ENCODE measurements at regions not wholly inside any gene's neighbourhood (a gene's known extent, or its start where the extent isn't known, plus 50 kb on each side); places are given as distances from the start of the nearest gene placed in this dataset.

DNA sequence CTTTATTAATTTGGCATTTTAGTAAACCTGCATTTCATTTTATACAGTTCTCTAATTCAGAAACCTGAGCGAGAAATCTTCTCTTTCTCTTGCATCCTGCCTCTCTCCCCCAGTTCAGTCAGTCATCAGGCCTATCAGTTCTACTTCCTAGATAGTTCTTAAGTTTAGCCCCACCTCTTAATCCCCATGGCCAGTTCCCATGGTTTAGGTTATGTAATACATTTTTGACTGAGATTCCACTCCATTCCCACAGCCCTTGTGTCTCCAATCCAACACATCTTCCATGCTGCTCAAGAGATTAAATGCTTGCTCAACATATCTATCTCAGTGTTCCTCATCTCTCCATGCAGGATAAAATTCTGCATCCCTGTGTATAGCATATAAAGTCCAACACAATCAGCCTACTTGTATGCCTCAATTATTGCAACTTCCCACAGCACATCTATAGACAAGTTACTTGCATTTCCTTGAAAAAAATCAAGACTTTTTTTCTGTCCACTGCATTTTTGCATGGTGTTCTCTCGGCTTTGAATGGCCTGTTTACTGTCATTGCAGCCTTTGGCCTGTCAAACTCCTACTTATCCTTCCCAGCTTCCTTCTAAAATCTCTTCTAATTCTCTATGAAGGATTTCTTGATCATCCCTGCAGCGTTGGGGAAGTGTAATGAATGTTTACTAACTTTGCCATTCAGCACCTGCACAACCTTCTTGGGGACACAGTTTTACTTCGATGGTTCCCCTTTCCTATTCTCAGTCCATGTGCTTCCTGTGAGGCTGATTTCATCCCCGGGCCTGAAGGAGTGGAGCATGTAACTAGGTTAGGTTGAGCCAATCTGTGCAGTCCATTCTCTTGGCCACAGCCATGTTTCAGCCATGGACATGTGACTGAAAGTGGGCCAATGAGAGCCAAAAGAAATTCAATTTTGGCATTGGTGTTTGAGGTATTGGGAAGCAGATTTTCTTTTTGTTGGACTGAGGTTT is 80.8 kb downstream of the DACT1 start:
- H3K36me3 ChIP-seq = no peaks in the 10 kb centered on the region
- H3K27ac ChIP-seq = no peak overlapping the region
- H3K9me3 ChIP-seq = no peaks in the 10 kb centered on the region
- no peak for DNase-seq (ENCODE audit: low spot score in 2 of 2)
- no peaks in the 10 kb centered on the region for H3K27me3 ChIP-seq
- 76% methylated on average over 5 of the region's 5 CpGs for WGBS
- no peak overlapping the region for H3K4me3 ChIP-seq
- no peaks in the 10 kb centered on the region for H3K4me1 ChIP-seq
- no peak for TF ChIP-seq EP300 (IDR thresholded peaks at IDR 0.05)
- TF ChIP-seq POLR2A (IDR thresholded peaks at IDR 0.05) = no peak
- TF ChIP-seq POLR2AphosphoS5 (IDR thresholded peaks at IDR 0.05) = no peak
- TF ChIP-seq CTCF (IDR thresholded peaks at IDR 0.05) = no peak

GRCh38 chr14:58721723-58722122 is 84.0 kb downstream of the DACT1 start:
- TF ChIP-seq EP300 (IDR thresholded peaks at IDR 0.05) (no peak), POLR2A (IDR thresholded peaks at IDR 0.05) (no peak), CTCF (IDR thresholded peaks at IDR 0.05) (no peak), POLR2AphosphoS5 (IDR thresholded peaks at IDR 0.05) (no peak)
- no peak overlapping the region for H3K4me3 ChIP-seq
- 88% methylated on average over 3 of the region's 3 CpGs for WGBS
- no peaks in the 10 kb centered on the region for H3K9me3 ChIP-seq
- no peaks in the 10 kb centered on the region for H3K4me1 ChIP-seq
- no peaks in the 10 kb centered on the region for H3K27me3 ChIP-seq
- H3K36me3 ChIP-seq = no peaks in the 10 kb centered on the region
- no peak for DNase-seq (ENCODE audit: low spot score in 2 of 2)
- H3K27ac ChIP-seq = no peak overlapping the region

DNA sequence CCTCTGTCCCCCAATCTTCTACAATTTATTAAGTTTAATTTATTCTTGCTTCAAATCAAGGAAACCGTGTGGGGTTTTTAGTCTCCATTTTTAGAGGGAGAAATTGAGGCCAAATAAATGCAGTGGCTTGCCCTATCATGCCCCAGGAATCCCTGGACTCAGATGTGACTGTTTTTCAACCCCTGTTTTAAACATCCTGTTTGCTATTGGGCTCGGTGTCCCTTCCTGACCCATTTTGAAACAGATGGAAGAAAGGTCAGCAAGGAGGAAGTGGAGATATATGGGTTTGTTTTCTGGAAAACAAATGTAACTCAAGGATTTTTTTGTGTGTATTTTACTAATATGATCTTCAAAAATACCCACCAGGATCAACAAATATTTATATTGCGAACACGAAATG is 84.7 kb downstream of the DACT1 start:
- H3K4me1 ChIP-seq = no peaks in the 10 kb centered on the region
- TF ChIP-seq EP300 (IDR thresholded peaks at IDR 0.05) (no peak), CTCF (IDR thresholded peaks at IDR 0.05) (no peak), POLR2A (IDR thresholded peaks at IDR 0.05) (no peak), POLR2AphosphoS5 (IDR thresholded peaks at IDR 0.05) (no peak)
- H3K9me3 ChIP-seq = no peaks in the 10 kb centered on the region
- no peaks in the 10 kb centered on the region for H3K36me3 ChIP-seq
- DNase-seq (ENCODE audit: low spot score in 2 of 2) = no peak
- H3K27ac ChIP-seq = no peak overlapping the region
- 67% methylated on average over 4 of the region's 4 CpGs for WGBS
- H3K4me3 ChIP-seq = no peak overlapping the region
- no peaks in the 10 kb centered on the region for H3K27me3 ChIP-seq

DNA sequence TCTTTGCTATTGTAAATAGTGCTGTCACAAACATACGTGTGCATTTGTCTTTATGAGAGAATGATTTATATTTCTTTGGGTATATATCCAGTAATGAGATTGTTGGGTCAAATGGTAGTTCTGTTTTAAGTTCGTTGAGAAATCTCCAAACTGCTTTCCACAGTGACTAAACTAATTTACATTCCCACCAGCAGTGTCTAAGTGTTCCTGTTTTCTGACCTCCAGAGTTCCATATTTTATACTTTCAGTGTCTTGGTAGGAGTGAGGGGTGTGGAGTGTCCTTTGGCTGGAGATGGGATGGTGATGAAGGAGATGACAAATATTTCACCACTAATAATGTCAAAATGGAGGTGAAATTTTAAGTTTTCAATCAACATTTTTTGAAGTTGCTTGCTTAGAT is 86.4 kb downstream of the DACT1 start:
- Histone ChIP-seq H3K27me3 (no peaks in the 10 kb centered on the region), H3K36me3 (no peaks in the 10 kb centered on the region), H3K27ac (no peak overlapping the region), H3K9me3 (no peaks in the 10 kb centered on the region), H3K4me1 (no peaks in the 10 kb centered on the region), H3K4me3 (no peak overlapping the region)
- DNase-seq (ENCODE audit: low spot score in 2 of 2) = no peak
- no peak for TF ChIP-seq EP300 (IDR thresholded peaks at IDR 0.05)
- TF ChIP-seq POLR2AphosphoS5 (IDR thresholded peaks at IDR 0.05) = no peak
- TF ChIP-seq POLR2A (IDR thresholded peaks at IDR 0.05) = no peak
- no peak for TF ChIP-seq CTCF (IDR thresholded peaks at IDR 0.05)
- WGBS = 84% methylated on average over 2 of the region's 2 CpGs

GRCh38 chr14:58724702-58725101 is 86.9 kb downstream of the DACT1 start:
- 95% methylated on average over 1 of the region's 1 CpG for WGBS
- DNase-seq (ENCODE audit: low spot score in 2 of 2) = no peak
- H3K27ac ChIP-seq = no peak overlapping the region
- H3K27me3 ChIP-seq = no peaks in the 10 kb centered on the region
- H3K4me1 ChIP-seq = no peaks in the 10 kb centered on the region
- H3K36me3 ChIP-seq = no peaks in the 10 kb centered on the region
- no peak for TF ChIP-seq POLR2A (IDR thresholded peaks at IDR 0.05)
- TF ChIP-seq EP300 (IDR thresholded peaks at IDR 0.05) = no peak
- TF ChIP-seq POLR2AphosphoS5 (IDR thresholded peaks at IDR 0.05) = no peak
- no peak overlapping the region for H3K4me3 ChIP-seq
- H3K9me3 ChIP-seq = no peaks in the 10 kb centered on the region
